Type B pancreatic cell (in vitro differentiated cells): ENCODE measurements at regions not wholly inside any gene's neighbourhood (a gene's known extent, or its start where the extent isn't known, plus 50 kb on each side); places are given as distances from the start of the nearest gene placed in this dataset.

ENCODE experiments used
- DNase-seq: peaks from one replicate; pipeline ENCODE4 v3.0.0; 2021; ENCODE audit warnings: mixed read lengths; ENCODE audit not compliant: unreplicated experiment; ENCODE audit errors: extremely low spot score
- H3K27ac Mint-ChIP-seq: 2 replicates; pipeline ENCODE4 v1.8.0; 2021; ENCODE audit warnings: mild to moderate bottlenecking, mixed read lengths
- H3K27me3 Mint-ChIP-seq: 2 replicates; pipeline ENCODE4 v1.8.0; 2021; ENCODE audit warnings: mixed read lengths
- H3K36me3 Mint-ChIP-seq: 2 replicates; pipeline ENCODE4 v1.8.0; 2021; ENCODE audit warnings: mixed read lengths
- H3K4me1 Mint-ChIP-seq: one replicate; pipeline ENCODE4 v1.8.0; 2021; ENCODE audit warnings: mixed read lengths; ENCODE audit not compliant: unreplicated experiment
- H3K4me3 Mint-ChIP-seq: 2 replicates; pipeline ENCODE4 v1.8.0; 2021; ENCODE audit warnings: mild to moderate bottlenecking, mixed read lengths
- H3K9me3 Mint-ChIP-seq: 2 replicates; pipeline ENCODE4 v1.8.0; 2021; ENCODE audit warnings: mixed read lengths
- CTCF ChIP-seq: fragments of 200-600 bp; sonication (generic); conservative IDR thresholded peaks from 2 replicates; pipeline ENCODE4 v1.5.0; 2021; ENCODE audit warnings: antibody characterized with exemption, mild to moderate bottlenecking

GRCh38 chr18:53971331-53971730, 253.1 kb downstream of the MBD2 start:
- DNase-seq = no peak
- Mint-ChIP-seq H3K4me1 (no peaks in the 10 kb centered on the region), H3K9me3 (no peaks in the 10 kb centered on the region), H3K36me3 (no peaks in the 10 kb centered on the region), H3K27me3 (no peaks in the 10 kb centered on the region), H3K27ac (no peak overlapping the region), H3K4me3 (no peak overlapping the region)
- no peak for TF ChIP-seq CTCF

GRCh38 chr18:53952700-53953099, 271.8 kb downstream of the MBD2 start:
- no peak overlapping the region for H3K27ac Mint-ChIP-seq
- no peak for TF ChIP-seq CTCF
- H3K4me3 Mint-ChIP-seq = no peak overlapping the region
- H3K27me3 Mint-ChIP-seq = no peaks in the 10 kb centered on the region
- H3K4me1 Mint-ChIP-seq = no peaks in the 10 kb centered on the region
- H3K36me3 Mint-ChIP-seq = no peaks in the 10 kb centered on the region
- H3K9me3 Mint-ChIP-seq = no peaks in the 10 kb centered on the region
- DNase-seq = no peak

GRCh38 chr18:53950545-53950944, 273.9 kb downstream of the MBD2 start:
- H3K4me3 Mint-ChIP-seq = no peak overlapping the region
- no peak overlapping the region for H3K27ac Mint-ChIP-seq
- no peaks in the 10 kb centered on the region for H3K9me3 Mint-ChIP-seq
- no peaks in the 10 kb centered on the region for H3K36me3 Mint-ChIP-seq
- no peak for TF ChIP-seq CTCF
- H3K4me1 Mint-ChIP-seq = peaks cover 10% of the 10 kb centered on the region
- no peak for DNase-seq
- H3K27me3 Mint-ChIP-seq = no peaks in the 10 kb centered on the region

- Mint-ChIP-seq H3K27me3 (no peaks in the 10 kb centered on the region), H3K4me1 (peaks cover 10% of the 10 kb centered on the region), H3K27ac (no peak overlapping the region), H3K36me3 (no peaks in the 10 kb centered on the region), H3K9me3 (no peaks in the 10 kb centered on the region), H3K4me3 (no peak overlapping the region)
- no peak for DNase-seq
- no peak for TF ChIP-seq CTCF
Measured at GRCh38 chr18:53948991-53949390, 275.5 kb downstream of the MBD2 start.

- no peak for DNase-seq
- H3K27ac Mint-ChIP-seq = no peak overlapping the region
- H3K36me3 Mint-ChIP-seq = no peaks in the 10 kb centered on the region
- H3K9me3 Mint-ChIP-seq = no peaks in the 10 kb centered on the region
- TF ChIP-seq CTCF = no peak
- no peak overlapping the region for H3K4me3 Mint-ChIP-seq
- peaks cover 10% of the 10 kb centered on the region for H3K4me1 Mint-ChIP-seq
- H3K27me3 Mint-ChIP-seq = no peaks in the 10 kb centered on the region
Measured at GRCh38 chr18:53947092-53947640, 277.3 kb downstream of the MBD2 start.

- no peak for TF ChIP-seq CTCF
- DNase-seq = no peak
- peaks cover 10% of the 10 kb centered on the region for H3K4me1 Mint-ChIP-seq
- no peaks in the 10 kb centered on the region for H3K36me3 Mint-ChIP-seq
- no peak overlapping the region for H3K27ac Mint-ChIP-seq
- H3K4me3 Mint-ChIP-seq = no peak overlapping the region
- H3K27me3 Mint-ChIP-seq = no peaks in the 10 kb centered on the region
- no peaks in the 10 kb centered on the region for H3K9me3 Mint-ChIP-seq
Measured at GRCh38 chr18:53946594-53946993, 277.9 kb downstream of the MBD2 start.
